HG03432 (cell line): ENCODE measurements at regions not wholly inside any gene's neighbourhood (a gene's known extent, or its start where the extent isn't known, plus 50 kb on each side); places are given as distances from the start of the nearest gene placed in this dataset.

Experiments
- ATAC-seq: cut with Tn5 transposase; IDR thresholded peaks from one replicate; pipeline ENCODE4 v1.9.1; 2021; ENCODE audit warnings: mild to moderate bottlenecking, moderate library complexity; ENCODE audit not compliant: unreplicated experiment

- no peak for ATAC-seq
Measured at GRCh38 chr4:4606321-4606720, 64.5 kb upstream of the STX18 start.

- no peak for ATAC-seq
Measured at GRCh38 chr4:4605849-4606248, 64.0 kb upstream of the STX18 start.

GRCh38 chr4:4603592-4603991, 61.7 kb upstream of the STX18 start:
- no peak for ATAC-seq

GRCh38 chr4:4603067-4603466, 61.2 kb upstream of the STX18 start:
- no peak for ATAC-seq

- ATAC-seq, result no peak
Measured at GRCh38 chr4:4602468-4602867, 60.6 kb upstream of the STX18 start.

GRCh38 chr4:4601803-4602369, 60.0 kb upstream of the STX18 start:
- no peak for ATAC-seq

GRCh38 chr4:4599481-4600275, 57.8 kb upstream of the STX18 start:
- no peak for ATAC-seq

- no peak for ATAC-seq
Measured at GRCh38 chr4:4598851-4599411, 57.1 kb upstream of the STX18 start.

- no peak for ATAC-seq
Measured at GRCh38 chr4:4596720-4597119, 54.9 kb upstream of the STX18 start.

- no peak for ATAC-seq
Measured at GRCh38 chr4:4595252-4595651, 53.4 kb upstream of the STX18 start.

GRCh38 chr4:4594285-4594920, 52.6 kb upstream of the STX18 start:
- ATAC-seq, result no peak

GRCh38 chr4:4593596-4594284, 51.9 kb upstream of the STX18 start:
- ATAC-seq, result no peak

GRCh38 chr4:4592414-4592813, 50.6 kb upstream of the STX18 start:
- no peak for ATAC-seq
